ENCODE measurements at regions not wholly inside any gene's neighbourhood (a gene's known extent, or its start where the extent isn't known, plus 50 kb on each side); places are given as distances from the start of the nearest gene placed in this dataset.

- Histone ChIP-seq H3K27me3 (ENCODE audit: control insufficient read depth in 4 of 4, insufficient read depth in 4 of 4, low read length in 3 of 4) (peaks cover 0 to 3% (median 0%) of the 10 kb centered on the region in 4 donors), H3K27ac (ENCODE audit: low read depth in 1 of 2, low read length in 2 of 2) (no peak overlapping the region), H3K9ac (ENCODE audit: low read depth in 1 of 2, low read length in 2 of 2) (no peak overlapping the region), H3K9me3 (ENCODE audit: control insufficient read depth in 4 of 4, low read length in 3 of 4) (peaks cover 0 to 4% (median 0%) of the 10 kb centered on the region in 4 donors), H3K36me3 (ENCODE audit: control insufficient read depth in 4 of 4, insufficient read depth in 3 of 4, low read depth in 1 of 4, low read length in 3 of 4) (no peaks in the 10 kb centered on the region), H3K4me1 (ENCODE audit: control insufficient read depth in 4 of 4, insufficient read depth in 4 of 4, low read length in 3 of 4) (no peaks in the 10 kb centered on the region), H3K4me3 (ENCODE audit: low read depth in 1 of 3, low read length in 3 of 3) (no peak overlapping the region)
- TF ChIP-seq JUND (IDR thresholded peaks at IDR 0.05) (no peak), CTCF (IDR thresholded peaks at IDR 0.05; ENCODE audit: low read depth, low read length, missing input control) (no peak), REST (IDR thresholded peaks at IDR 0.05) (no peak)
- DNase-seq (ENCODE audit: low spot score), result no peak
- WGBS, result 46% methylated on average over 2 of the region's 2 CpGs
These were observed 1005.4 kb downstream of the GRIK2 start for GRCh38 chr6:102398788-102399390.

- no peak overlapping the region for H3K9ac ChIP-seq (ENCODE audit: low read depth in 1 of 2, low read length in 2 of 2)
- 81% methylated on average over 6 of the region's 6 CpGs for WGBS
- no peak overlapping the region for H3K27ac ChIP-seq (ENCODE audit: low read depth in 1 of 2, low read length in 2 of 2)
- DNase-seq (ENCODE audit: low spot score), result no peak
- H3K4me3 ChIP-seq (ENCODE audit: low read depth in 1 of 3, low read length in 3 of 3), result no peak overlapping the region
- TF ChIP-seq FOXA1 (IDR thresholded peaks at IDR 0.05) (no peak), TAF1 (conservative IDR thresholded peaks at IDR 0.05) (no peak), FOXA2 (IDR thresholded peaks at IDR 0.05) (no peak), NR2F2 (IDR thresholded peaks at IDR 0.05) (no peak), RAD21 (IDR thresholded peaks at IDR 0.05) (no peak), RXRA (IDR thresholded peaks at IDR 0.05) (no peak), MAX (IDR thresholded peaks at IDR 0.05) (no peak), GABPA (IDR thresholded peaks at IDR 0.05 in 1 of 2, conservative IDR thresholded peaks at IDR 0.05 in 1 of 2) (no peak)
- no peaks in the 10 kb centered on the region for H3K36me3 ChIP-seq (ENCODE audit: control insufficient read depth in 4 of 4, insufficient read depth in 3 of 4, low read depth in 1 of 4, low read length in 3 of 4)
- peaks cover 0 to 4% (median 0%) of the 10 kb centered on the region in 4 donors for H3K9me3 ChIP-seq (ENCODE audit: control insufficient read depth in 4 of 4, low read length in 3 of 4)
- no peaks in the 10 kb centered on the region for H3K27me3 ChIP-seq (ENCODE audit: control insufficient read depth in 4 of 4, insufficient read depth in 4 of 4, low read length in 3 of 4)
- no peaks in the 10 kb centered on the region for H3K4me1 ChIP-seq (ENCODE audit: control insufficient read depth in 4 of 4, insufficient read depth in 4 of 4, low read length in 3 of 4)
These were observed 997.0 kb downstream of the GRIK2 start for GRCh38 chr6:102390541-102390940.

- no peaks in the 10 kb centered on the region for H3K36me3 ChIP-seq (ENCODE audit: control insufficient read depth in 4 of 4, insufficient read depth in 3 of 4, low read depth in 1 of 4, low read length in 3 of 4)
- H3K4me1 ChIP-seq (ENCODE audit: control insufficient read depth in 4 of 4, insufficient read depth in 4 of 4, low read length in 3 of 4), result no peaks in the 10 kb centered on the region
- 76% methylated on average over 11 of the region's 11 CpGs for WGBS
- H3K27ac ChIP-seq (ENCODE audit: low read depth in 1 of 2, low read length in 2 of 2), result no peak overlapping the region
- H3K9me3 ChIP-seq (ENCODE audit: control insufficient read depth in 4 of 4, low read length in 3 of 4), result peaks cover 0 to 4% (median 0%) of the 10 kb centered on the region in 4 donors
- no peaks in the 10 kb centered on the region for H3K27me3 ChIP-seq (ENCODE audit: control insufficient read depth in 4 of 4, insufficient read depth in 4 of 4, low read length in 3 of 4)
- no peak for DNase-seq (ENCODE audit: low spot score)
- no peak for TF ChIP-seq JUND (IDR thresholded peaks at IDR 0.05)
- no peak for TF ChIP-seq RXRA (IDR thresholded peaks at IDR 0.05)
- no peak for TF ChIP-seq FOXA2 (IDR thresholded peaks at IDR 0.05)
- TF ChIP-seq FOXA1 (IDR thresholded peaks at IDR 0.05), result no peak
- TF ChIP-seq ZBTB33 (IDR thresholded peaks at IDR 0.05), result no peak
- TF ChIP-seq EGR1 (IDR thresholded peaks at IDR 0.05; ENCODE audit: low read depth in 2 of 2), result no peak
- no peak for TF ChIP-seq SP1 (IDR thresholded peaks at IDR 0.05)
- TF ChIP-seq RAD21 (IDR thresholded peaks at IDR 0.05), result no peak
- TF ChIP-seq ATF3 (IDR thresholded peaks at IDR 0.05), result no peak
- TF ChIP-seq HNF4A (conservative IDR thresholded peaks at IDR 0.05), result no peak
- H3K4me3 ChIP-seq (ENCODE audit: low read depth in 1 of 3, low read length in 3 of 3), result no peak overlapping the region
- no peak overlapping the region for H3K9ac ChIP-seq (ENCODE audit: low read depth in 1 of 2, low read length in 2 of 2)
These were observed 996.5 kb downstream of the GRIK2 start for GRCh38 chr6:102389994-102390393.

All from liver (tissue), 8 donors.